GM19463 (cell line): ENCODE measurements at regions not wholly inside any gene's neighbourhood (a gene's known extent, or its start where the extent isn't known, plus 50 kb on each side); places are given as distances from the start of the nearest gene placed in this dataset.
"Not testable (repeated sequence)": the region's sequence is repeated elsewhere in the genome, so short reads cannot be mapped to it uniquely, and the experiment has no call there.

Experiments used
- ATAC-seq: cut with Tn5 transposase; IDR thresholded peaks from one replicate; pipeline ENCODE4 v1.9.1; 2021; ENCODE audit warnings: mild to moderate bottlenecking, moderate library complexity; ENCODE audit not compliant: unreplicated experiment

DNA sequence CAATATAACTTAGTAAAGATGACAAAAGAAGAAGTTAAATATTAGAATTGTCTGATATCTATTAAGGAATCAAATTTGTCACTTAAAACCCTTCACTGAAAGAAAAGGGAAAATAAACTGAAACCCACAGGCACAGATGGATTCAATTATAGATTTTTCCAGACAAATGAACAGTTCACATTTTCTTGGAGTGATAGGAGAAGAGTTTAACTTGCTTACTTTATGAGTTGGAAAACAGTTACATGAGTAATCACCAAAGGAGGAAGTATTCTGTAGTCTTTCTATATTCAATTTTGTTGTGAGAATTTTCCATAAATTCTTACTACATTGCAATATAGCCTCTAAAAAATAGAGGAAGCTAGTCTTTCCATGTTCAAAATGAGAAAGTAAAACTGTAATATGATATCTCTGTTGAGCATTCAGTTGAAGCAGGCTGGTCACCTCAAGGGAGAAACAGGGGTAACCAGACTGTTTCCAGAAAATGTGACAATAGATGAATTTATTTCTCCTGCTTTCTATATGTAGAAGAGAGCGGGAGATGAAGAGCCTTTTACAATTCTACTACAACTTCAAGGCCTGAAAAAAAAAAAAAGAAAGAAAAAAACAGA is 330.3 kb upstream of the EPHA5 start:
- ATAC-seq, result no peak

DNA sequence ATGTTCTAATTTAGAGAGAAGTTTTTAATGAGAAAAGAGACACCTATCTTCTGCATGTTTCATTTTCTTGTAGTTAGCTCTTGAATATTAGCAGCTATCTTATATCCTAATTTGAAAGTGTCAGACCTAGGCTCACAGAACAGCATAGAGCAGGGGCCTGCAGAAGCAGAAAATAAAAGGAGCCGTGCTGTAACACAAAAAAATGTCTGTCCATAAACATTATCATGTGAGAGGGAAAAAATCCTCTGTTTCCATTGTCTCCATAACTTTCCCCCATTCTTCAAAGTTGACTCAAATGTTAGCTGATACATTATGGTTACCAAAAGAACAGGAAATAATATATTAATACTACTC is 329.2 kb upstream of the EPHA5 start:
- no peak for ATAC-seq

DNA sequence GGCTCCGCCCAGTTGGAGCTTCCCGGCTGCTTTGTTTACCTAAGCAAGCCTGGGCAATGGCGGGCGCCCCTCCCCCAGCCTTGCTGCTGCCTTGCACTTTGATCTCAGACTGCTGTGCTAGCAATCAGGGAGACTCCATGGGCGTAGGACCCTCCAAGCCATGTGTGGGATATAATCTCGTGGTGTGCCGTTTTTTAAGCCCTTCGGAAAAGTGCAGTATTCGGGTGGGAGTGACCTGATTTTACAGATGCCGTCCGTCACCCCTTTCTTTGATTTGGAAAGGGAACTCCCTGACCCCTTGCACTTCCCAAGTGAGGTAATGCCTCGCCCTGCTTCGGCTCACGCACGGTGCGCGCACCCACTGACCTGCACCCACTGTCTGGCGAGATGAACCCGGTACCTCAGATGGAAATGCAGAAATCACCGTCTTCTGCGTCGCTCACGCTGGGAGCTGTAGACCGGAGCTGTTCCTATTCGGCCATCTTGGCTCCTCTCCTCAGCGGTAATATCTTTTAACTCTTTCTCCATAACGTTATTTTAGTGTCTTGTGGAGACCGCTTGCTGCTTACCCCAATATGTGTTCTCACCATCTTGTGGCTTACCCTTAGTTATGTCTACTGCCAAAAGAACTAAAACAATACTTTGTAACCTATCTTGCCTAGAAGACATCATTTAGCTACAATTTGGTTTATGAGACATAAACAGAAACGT is 328.7 kb upstream of the EPHA5 start:
- ATAC-seq, result not testable (repeated sequence)

DNA sequence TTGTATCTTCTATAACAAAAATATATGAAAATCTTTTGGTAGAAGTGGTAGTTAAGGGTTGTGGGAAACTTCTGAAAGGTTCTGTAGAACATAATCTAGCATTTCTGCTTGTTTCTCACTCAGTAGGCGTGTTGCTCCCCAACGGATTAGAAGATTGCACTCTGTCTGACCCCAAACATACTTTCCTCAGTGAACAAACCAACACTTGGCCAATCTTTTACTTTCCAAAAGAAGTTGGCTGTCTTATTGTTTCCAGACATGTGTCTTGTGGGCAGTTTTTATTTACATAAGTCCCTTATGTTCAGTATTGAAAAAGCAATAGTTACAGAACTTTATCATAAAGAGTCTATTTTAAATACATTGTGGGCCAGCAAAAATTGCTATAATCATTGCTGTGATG is 312.8 kb upstream of the EPHA5 start:
- no peak for ATAC-seq

DNA sequence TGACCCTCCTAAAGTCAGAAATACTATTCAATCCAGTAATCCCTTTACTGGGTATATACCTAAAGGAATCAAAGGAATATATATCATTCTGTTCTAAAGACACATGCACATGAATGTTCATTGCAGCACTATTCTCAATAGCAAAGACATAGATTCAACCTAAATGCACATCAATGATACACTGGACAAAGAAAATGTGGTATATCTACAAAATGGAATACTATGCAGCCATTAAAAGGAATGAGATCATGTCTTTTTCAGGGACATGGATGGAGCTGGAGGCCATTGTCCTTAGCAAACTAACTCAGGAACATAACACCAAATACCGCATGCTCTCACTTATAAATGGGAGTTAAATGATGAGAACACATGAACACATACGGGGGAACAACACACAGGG is 306.0 kb upstream of the EPHA5 start:
- no peak for ATAC-seq

GRCh38 chr4:65973186-65973585 is 302.9 kb upstream of the EPHA5 start:
- ATAC-seq, result no peak

GRCh38 chr4:65971686-65972085 is 301.4 kb upstream of the EPHA5 start:
- no peak for ATAC-seq

DNA sequence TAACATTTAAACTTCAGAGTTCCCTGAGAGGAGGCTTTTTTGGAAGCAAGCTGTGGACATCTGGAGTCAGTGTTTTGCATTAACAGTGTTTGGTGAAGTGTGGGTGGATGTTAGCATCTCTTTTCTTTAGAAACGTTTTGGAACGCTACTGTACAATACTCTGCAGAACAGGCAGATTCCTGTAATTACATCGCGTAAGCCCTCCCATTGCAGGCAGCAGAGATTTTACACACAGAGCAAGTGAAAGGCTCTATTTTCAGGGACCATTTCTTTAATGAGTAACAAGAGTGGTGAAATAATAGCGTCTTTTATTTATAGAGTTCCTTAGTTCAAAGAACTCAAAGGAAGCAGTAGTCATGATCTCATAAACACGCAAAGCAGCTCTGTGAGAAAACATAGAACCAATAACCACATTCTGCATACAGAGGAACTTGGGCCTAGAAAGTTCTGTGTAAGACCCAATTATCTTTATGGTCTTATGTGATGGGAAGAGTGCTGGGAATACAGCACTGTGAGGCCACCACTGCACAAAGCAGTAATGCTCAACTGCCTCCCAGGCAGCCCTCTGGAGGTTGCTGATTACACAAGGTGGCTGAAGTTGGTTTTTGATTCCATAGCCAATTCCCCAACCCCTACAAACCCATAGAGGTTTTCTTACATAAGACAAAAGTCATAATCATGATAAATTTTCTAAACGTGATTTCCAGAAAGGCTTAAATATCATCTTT is 298.7 kb upstream of the EPHA5 start:
- ATAC-seq, result no peak

DNA sequence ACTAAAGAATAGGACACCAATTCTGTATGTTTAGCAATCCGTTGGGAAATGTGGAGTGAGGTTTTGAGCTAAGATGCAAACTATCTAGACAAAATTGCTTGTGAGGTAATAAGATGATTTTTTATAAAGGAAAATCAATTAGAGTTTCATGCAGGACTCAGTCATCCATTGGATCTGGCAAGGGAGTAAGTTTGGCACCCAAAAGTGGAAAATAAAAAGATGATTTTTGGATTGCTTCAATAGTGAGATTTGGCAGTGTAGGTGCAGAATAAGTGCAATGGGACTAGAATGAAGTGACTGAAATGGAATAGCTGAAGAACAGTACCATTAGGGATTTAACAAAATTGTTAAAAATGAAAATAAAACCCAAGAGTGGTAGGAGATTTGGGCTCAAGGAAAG is 290.5 kb upstream of the EPHA5 start:
- no peak for ATAC-seq

- ATAC-seq, result no peak
Measured at GRCh38 chr4:65954416-65954815, 284.1 kb upstream of the EPHA5 start.

GRCh38 chr4:65951177-65951576 is 280.9 kb upstream of the EPHA5 start:
- ATAC-seq, result no peak

GRCh38 chr4:65943076-65943475 is 272.8 kb upstream of the EPHA5 start:
- ATAC-seq, result no peak

- no peak for ATAC-seq
Measured at GRCh38 chr4:65924843-65925242, 254.6 kb upstream of the EPHA5 start.

- no peak for ATAC-seq
Measured at GRCh38 chr4:65923616-65924015, 253.3 kb upstream of the EPHA5 start.

DNA sequence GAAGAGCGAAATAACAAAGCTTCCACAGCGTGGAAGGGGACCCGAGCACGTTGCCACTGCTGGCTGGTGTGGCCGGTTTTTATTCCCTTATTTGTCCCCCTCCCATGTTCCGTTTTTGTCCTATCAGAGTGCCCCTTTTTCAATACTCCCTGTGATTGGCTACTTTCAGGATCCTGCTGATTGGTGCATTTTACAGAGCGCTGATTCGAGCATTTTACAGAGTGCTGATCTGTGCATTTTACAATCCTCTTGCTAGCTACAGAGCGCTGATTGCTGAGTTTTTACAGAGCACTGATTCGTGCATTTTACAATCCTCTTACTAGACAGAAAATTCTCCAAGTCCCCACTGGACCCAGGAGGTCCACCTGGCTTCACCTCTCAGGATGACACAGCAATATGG is 250.9 kb upstream of the EPHA5 start:
- no peak for ATAC-seq

DNA sequence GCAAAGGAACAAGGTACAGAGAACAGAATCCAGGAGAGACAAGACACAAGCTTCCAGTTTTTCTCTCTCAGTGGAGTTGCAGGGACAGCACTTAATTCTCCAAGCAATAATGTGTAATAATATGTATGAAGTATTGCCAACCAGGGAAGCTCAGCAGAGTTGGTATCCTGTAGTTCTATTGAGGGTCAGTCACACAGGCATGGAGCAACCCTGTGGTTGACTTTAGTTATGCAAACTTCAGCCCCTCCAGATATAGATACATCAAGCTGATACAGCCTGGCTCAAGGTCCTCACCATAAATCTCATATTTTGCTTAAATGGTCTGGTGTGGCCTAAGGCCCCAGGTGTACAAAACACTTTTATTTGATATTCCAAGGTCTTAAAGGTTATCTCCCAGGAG is 248.6 kb upstream of the EPHA5 start:
- ATAC-seq, result no peak

- ATAC-seq, result no peak
Measured at GRCh38 chr4:65918212-65918611, 247.9 kb upstream of the EPHA5 start.

- no peak for ATAC-seq
Measured at GRCh38 chr4:65917486-65917885, 247.2 kb upstream of the EPHA5 start.

DNA sequence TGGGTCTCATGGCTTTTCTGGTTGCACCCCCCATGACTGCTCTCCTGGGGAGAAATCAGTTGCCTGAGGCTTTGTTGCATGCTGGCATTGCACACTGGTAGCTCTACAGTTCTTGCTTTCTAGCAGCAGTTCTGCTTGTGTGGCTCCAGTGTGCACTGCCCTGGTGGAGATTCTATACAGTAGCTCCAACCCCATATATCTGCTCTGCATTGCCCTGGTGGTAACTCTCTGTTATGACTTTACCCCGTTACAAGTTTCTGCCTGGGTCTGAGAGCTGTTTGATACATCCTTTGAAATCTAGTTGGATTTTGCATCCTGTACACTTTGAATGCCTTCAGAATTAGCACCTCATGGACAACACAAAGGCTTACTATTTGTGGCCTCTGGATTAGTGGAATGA is 241.4 kb upstream of the EPHA5 start:
- ATAC-seq, result no peak

DNA sequence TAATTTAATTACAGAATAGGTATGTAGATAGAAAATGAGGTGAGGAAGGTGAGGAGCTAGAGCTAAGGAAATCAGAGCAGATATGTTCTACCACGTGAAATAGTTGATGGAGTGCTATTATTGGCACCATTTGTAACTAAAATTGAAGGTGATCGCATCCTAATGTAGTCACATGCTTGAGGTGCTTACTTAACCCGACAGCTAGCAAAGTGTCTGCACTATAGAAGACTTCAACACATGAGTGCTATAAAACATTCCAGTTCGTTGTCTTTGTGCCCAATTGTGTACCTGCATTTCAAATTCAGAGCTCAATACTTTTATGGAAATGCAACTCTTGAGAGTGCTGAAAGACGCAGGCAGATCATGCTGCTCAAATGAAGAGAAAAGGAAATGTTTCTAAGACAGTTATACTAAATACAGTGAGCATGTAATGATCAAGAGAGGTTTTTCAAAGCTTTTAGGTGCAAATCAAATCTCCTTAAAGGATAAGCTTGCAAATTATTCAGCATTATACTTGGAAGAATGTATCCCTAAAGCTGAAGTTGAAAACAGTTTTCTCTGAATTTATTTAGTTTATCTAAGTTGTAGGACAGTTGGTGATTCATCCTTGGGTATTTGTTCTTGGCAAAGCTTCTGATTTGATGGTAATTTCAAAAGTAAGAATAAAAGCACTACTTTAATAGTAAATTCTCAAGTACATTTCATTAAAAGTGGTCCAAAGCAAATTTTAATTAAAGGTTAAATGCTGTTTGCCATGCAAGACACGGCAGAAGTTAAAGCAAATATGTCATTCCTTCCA is 223.9 kb upstream of the EPHA5 start:
- no peak for ATAC-seq

DNA sequence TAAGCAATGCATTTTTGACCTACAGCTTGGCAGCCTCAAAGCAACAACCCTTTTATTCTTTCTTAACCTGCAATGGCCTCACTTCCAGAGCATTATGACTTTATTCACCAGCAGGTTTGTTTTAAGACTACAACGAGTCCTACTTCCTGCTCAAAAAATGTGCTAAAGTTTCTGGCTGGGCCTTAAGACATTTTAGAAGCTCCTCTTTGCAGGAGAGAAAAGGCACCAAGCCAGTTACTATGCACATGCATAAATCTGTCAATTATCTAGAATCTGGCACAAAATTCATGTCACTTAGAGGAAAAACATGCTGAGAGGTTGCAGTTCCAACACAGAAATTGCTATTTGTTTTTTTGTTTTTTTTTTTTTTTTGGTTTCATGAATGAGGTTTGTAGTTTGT is 223.0 kb upstream of the EPHA5 start:
- no peak for ATAC-seq

- ATAC-seq, result no peak
Measured at GRCh38 chr4:65880594-65880993, 210.3 kb upstream of the EPHA5 start.
